Mesendoderm (in vitro differentiated cells): ENCODE measurements at regions not wholly inside any gene's neighbourhood (a gene's known extent, or its start where the extent isn't known, plus 50 kb on each side); places are given as distances from the start of the nearest gene placed in this dataset.
A peak's percentile ranks its signal among the peaks of the same experiment; 100 is the strongest.

ENCODE experiments used
- DNase-seq: peaks from one replicate; pipeline ENCODE4 v3.0.0; 2013
- H2AK5ac ChIP-seq: 2 replicates; pipeline ENCODE4 v1.6.1; 2013; ENCODE audit warnings: low read length, inconsistent platforms
- H2BK120ac ChIP-seq: 2 replicates; pipeline ENCODE4 v1.6.1; 2013; ENCODE audit warnings: low read depth, mild to moderate bottlenecking, low read length, moderate library complexity, mixed read lengths
- H2BK15ac ChIP-seq: replicated peaks from 2 replicates; pipeline ENCODE4 v1.6.1; 2013; ENCODE audit warnings: low read depth, mild to moderate bottlenecking, moderate library complexity
- H2BK5ac ChIP-seq: 2 replicates; pipeline ENCODE4 v1.6.1; 2013; ENCODE audit warnings: low read length, inconsistent platforms
- H3K18ac ChIP-seq: 2 replicates; pipeline ENCODE4 v1.6.1; 2013; ENCODE audit warnings: mild to moderate bottlenecking, low read length, mixed read lengths
- H3K23ac ChIP-seq: one replicate; pipeline ENCODE4 v1.6.1; 2013; ENCODE audit warnings: low read length
- H3K27ac ChIP-seq: 2 replicates; pipeline ENCODE4 v1.5.1; 2013; ENCODE audit warnings: low read depth, mild to moderate bottlenecking, inconsistent platforms, low read length, moderate library complexity
- H3K27me3 ChIP-seq: 2 replicates; pipeline ENCODE4 v1.6.1; 2013; ENCODE audit warnings: low read length, control low read depth, mild to moderate bottlenecking, inconsistent platforms; ENCODE audit not compliant: insufficient read depth, poor library complexity
- H3K36me3 ChIP-seq: 2 replicates; pipeline ENCODE4 v1.6.1; 2013; ENCODE audit warnings: low read length, inconsistent platforms; ENCODE audit not compliant: control insufficient read depth, insufficient read depth
- H3K4ac ChIP-seq: one replicate; pipeline ENCODE4 v1.6.1; 2013; ENCODE audit warnings: low read depth, mild to moderate bottlenecking, low read length, moderate library complexity
- H3K4me1 ChIP-seq: 2 replicates; pipeline ENCODE4 v1.6.1; 2013; ENCODE audit warnings: low read depth, low read length, inconsistent platforms; ENCODE audit not compliant: control insufficient read depth
- H3K4me2 ChIP-seq: 2 replicates; pipeline ENCODE4 v1.6.1; 2013; ENCODE audit warnings: low read length
- H3K4me3 ChIP-seq: 2 replicates; pipeline ENCODE4 v1.5.1; 2013; ENCODE audit warnings: mild to moderate bottlenecking, low read length
- H3K56ac ChIP-seq: one replicate; pipeline ENCODE4 v1.6.1; 2013; ENCODE audit warnings: low read length
- H3K79me1 ChIP-seq: 2 replicates; pipeline ENCODE4 v1.6.1; 2013; ENCODE audit warnings: low read length, inconsistent platforms
- H3K79me2 ChIP-seq: 2 replicates; pipeline ENCODE4 v1.6.1; 2013; ENCODE audit warnings: mild to moderate bottlenecking, low read length; ENCODE audit not compliant: control insufficient read depth, insufficient read depth
- H3K9ac ChIP-seq: 2 replicates; pipeline ENCODE4 v1.6.1; 2013; ENCODE audit warnings: low read length, inconsistent platforms
- H4K5ac ChIP-seq: one replicate; pipeline ENCODE4 v1.6.1; 2013; ENCODE audit warnings: low read length
- H4K8ac ChIP-seq: one replicate; pipeline ENCODE4 v1.6.1; 2013; ENCODE audit warnings: low read depth, mild to moderate bottlenecking, control low read depth, low read length, moderate library complexity
- WGBS: extraction: QIAGEN DNeasy Blood & Tissue Kit; methylation state at CpG from one replicate; pipeline ENCODE4 v1.1.7; 2013; ENCODE audit warnings: low lambda C conversion rate, missing lambda C conversion rate; ENCODE audit not compliant: insufficient coverage; ENCODE audit errors: extremely low coverage; 5-methylcytosine and 5-hydroxymethylcytosine counted together

DNA sequence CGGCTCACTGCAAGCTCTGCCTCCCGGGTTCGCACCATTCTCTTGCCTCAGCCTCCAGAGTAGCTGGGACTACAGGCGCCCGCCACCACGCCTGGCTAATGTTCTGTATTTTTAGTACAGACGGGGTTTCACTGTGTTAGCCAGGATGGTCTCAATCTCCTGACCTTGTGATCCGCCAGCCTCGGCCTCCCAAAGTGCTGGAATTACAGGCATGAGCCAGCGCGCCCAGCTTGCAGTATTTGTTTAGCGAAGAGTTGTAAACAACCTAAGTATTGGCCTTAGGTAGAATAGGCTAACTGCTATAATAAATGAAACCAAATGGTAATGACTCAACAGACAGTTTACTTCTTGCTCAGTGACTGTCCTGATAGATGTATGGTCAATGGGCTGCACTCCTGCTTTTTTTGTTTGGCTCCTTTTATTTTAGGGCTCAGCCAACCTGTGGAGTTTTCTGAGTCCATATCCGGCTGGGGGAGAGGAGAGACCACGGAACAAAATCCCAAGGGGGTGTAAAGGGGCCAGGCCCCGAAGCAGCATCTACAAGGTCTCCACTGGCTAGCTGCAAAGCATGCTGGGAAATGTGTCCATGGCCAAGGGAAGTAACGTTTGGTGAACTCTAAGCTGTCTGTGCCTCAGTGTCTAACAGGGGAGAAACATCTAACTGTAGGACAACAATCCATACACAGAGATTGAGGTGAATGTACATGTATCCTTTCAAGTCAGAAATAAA lies 841.0 kb upstream of the ID2 start:
- Histone ChIP-seq H3K9ac (no peak overlapping the region), H4K8ac (no peak overlapping the region), H3K27me3 (no peaks in the 10 kb centered on the region), H3K23ac (no peak overlapping the region), H3K79me1 (no peaks in the 10 kb centered on the region), H2BK5ac (no peak overlapping the region), H4K5ac (no peak overlapping the region), H3K36me3 (no peaks in the 10 kb centered on the region), H3K4ac (no peak overlapping the region), H3K79me2 (no peaks in the 10 kb centered on the region), H3K4me2 (no peak overlapping the region), H2BK120ac (no peak overlapping the region), H3K4me3 (no peak overlapping the region), H3K27ac (no peak overlapping the region), H2BK15ac (no peak overlapping the region), H3K18ac (no peak overlapping the region), H2AK5ac (no peak overlapping the region), H3K4me1 (no peaks in the 10 kb centered on the region), H3K56ac (no peak overlapping the region)
- no peak for DNase-seq
- WGBS: no CpG with 5 or more reads among the region's 16 CpGs

DNA sequence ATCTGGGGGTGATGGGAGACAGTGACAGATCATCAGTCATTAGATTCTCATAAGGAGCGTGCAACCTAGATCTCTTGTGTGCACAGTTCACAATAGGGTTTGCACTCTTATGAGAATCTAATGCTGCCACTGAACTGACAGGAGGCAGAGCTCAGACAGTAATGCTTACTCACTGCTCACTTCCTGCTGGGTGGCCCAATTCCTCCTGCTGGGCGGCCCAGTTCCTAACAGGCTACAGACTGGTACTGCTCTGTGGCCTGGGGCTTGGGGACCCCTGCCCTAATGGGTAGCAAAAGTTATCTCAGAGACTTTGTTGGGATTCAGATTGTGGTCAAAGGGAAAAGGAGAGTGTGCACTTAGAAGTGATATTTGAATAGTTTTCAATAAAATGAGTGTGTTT lies 840.1 kb upstream of the ID2 start:
- Histone ChIP-seq H3K27ac (no peak overlapping the region), H3K27me3 (no peaks in the 10 kb centered on the region), H3K4me2 (no peak overlapping the region), H3K9ac (no peak overlapping the region), H4K8ac (no peak overlapping the region), H3K18ac (no peak overlapping the region), H3K4me1 (no peaks in the 10 kb centered on the region), H2BK15ac (no peak overlapping the region), H3K36me3 (no peaks in the 10 kb centered on the region), H3K23ac (no peak overlapping the region), H2BK5ac (no peak overlapping the region), H3K4me3 (no peak overlapping the region), H3K79me2 (no peaks in the 10 kb centered on the region), H2AK5ac (no peak overlapping the region), H2BK120ac (no peak overlapping the region), H3K56ac (no peak overlapping the region), H3K4ac (no peak overlapping the region), H3K79me1 (no peaks in the 10 kb centered on the region), H4K5ac (no peak overlapping the region)
- no peak for DNase-seq
- no CpG with 5 or more reads among the region's 2 CpGs for WGBS

DNA sequence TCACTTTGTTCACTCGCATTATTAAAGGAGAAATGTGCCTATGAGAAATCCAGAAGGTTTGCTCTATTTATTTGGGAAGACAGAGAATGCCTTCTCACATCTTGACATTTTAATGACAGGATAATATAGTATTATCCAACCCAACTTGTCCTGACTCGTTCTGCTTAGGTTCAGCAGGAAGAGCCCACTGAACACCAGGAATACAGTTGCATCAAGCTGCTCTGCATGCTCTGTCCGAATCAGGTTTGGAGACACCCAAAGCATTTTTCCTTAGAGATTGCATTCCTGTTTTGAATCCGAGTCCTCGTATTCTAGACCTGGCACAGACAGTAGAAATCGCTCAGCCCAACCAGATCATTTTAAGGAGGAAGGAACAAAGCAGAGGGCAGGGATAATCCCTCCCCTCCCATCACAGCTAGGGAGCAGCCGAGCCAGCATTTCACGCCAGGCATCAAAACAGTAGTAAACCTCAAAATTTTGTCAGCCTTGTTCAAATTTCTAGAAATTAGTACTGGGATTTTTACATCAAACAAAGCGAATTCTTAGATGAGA lies 837.4 kb upstream of the ID2 start:
- Histone ChIP-seq H3K56ac (no peak overlapping the region), H4K5ac (no peak overlapping the region), H2AK5ac (no peak overlapping the region), H2BK5ac (no peak overlapping the region), H3K36me3 (no peaks in the 10 kb centered on the region), H2BK15ac (no peak overlapping the region), H2BK120ac (no peak overlapping the region), H3K79me2 (no peaks in the 10 kb centered on the region), H3K27me3 (no peaks in the 10 kb centered on the region), H3K4me3 (no peak overlapping the region), H3K27ac (no peak overlapping the region), H3K79me1 (no peaks in the 10 kb centered on the region), H3K4ac (no peak overlapping the region), H3K23ac (no peak overlapping the region), H3K4me2 (no peak overlapping the region), H3K9ac (no peak overlapping the region), H3K18ac (no peak overlapping the region), H3K4me1 (no peaks in the 10 kb centered on the region), H4K8ac (no peak overlapping the region)
- no peak for DNase-seq
- WGBS: no CpG with 5 or more reads among the region's 9 CpGs

DNA sequence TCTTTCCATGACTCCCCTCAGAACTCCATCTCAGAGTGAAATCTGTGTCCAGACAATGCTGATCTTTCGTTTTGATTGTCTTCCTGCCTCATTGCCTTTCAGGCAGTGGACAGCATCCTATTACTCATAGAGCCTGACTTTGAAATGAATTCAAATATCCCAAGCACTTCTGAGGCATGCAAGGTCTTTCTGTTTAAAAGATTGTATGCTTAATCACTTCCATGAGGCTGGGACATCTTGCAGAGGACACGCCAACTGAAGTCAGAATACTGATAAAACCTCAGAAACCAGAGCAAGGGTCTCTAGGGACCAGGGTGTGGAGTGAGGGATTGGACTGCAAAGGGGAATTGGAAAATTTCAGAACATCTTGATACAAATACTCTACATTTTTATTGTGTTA lies 836.5 kb upstream of the ID2 start:
- no peaks in the 10 kb centered on the region for H3K4me1 ChIP-seq
- no peak overlapping the region for H2BK5ac ChIP-seq
- H3K18ac ChIP-seq: no peak overlapping the region
- DNase-seq: no peak
- no peak overlapping the region for H3K4me3 ChIP-seq
- H3K79me1 ChIP-seq: no peaks in the 10 kb centered on the region
- no peaks in the 10 kb centered on the region for H3K36me3 ChIP-seq
- H2AK5ac ChIP-seq: no peak overlapping the region
- no peaks in the 10 kb centered on the region for H3K27me3 ChIP-seq
- no peak overlapping the region for H4K5ac ChIP-seq
- no peak overlapping the region for H3K9ac ChIP-seq
- no peak overlapping the region for H3K4ac ChIP-seq
- H3K4me2 ChIP-seq: no peak overlapping the region
- H3K23ac ChIP-seq: no peak overlapping the region
- H3K79me2 ChIP-seq: no peaks in the 10 kb centered on the region
- H3K27ac ChIP-seq: no peak overlapping the region
- no peak overlapping the region for H4K8ac ChIP-seq
- H2BK15ac ChIP-seq: no peak overlapping the region
- WGBS: no CpG with 5 or more reads among the region's 2 CpGs
- H3K56ac ChIP-seq: no peak overlapping the region
- H2BK120ac ChIP-seq: no peak overlapping the region

DNA sequence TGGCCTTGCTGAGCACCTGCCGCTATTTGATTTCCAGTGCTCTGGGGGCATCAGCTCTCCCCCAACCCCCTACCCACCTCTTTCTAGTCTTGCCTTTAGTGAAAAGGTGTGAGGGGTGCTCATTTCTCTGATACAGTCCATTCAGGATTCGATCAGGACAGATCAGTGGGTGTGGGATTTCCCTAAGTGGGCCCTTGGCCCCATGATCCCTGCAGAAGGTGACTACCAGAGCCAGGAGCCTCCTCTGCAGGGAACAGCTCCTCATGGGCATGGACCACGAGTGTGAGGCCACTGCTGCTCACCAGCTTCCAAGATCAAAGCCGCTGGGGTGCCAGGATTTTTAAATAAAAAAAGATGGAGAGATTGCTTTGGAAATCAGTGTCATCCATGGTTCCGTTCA lies 835.2 kb upstream of the ID2 start:
- no CpG with 5 or more reads among the region's 5 CpGs for WGBS
- Histone ChIP-seq H3K79me2 (no peaks in the 10 kb centered on the region), H4K5ac (no peak overlapping the region), H3K4me1 (no peaks in the 10 kb centered on the region), H3K18ac (peak overlapping the region; percentile 6), H3K27me3 (no peaks in the 10 kb centered on the region), H3K79me1 (no peaks in the 10 kb centered on the region), H2BK15ac (no peak overlapping the region), H3K23ac (no peak overlapping the region), H3K27ac (no peak overlapping the region), H2BK120ac (no peak overlapping the region), H3K9ac (no peak overlapping the region), H2BK5ac (no peak overlapping the region), H3K4me3 (no peak overlapping the region), H4K8ac (no peak overlapping the region), H3K36me3 (no peaks in the 10 kb centered on the region), H2AK5ac (no peak overlapping the region), H3K4me2 (no peak overlapping the region), H3K4ac (no peak overlapping the region), H3K56ac (no peak overlapping the region)
- DNase-seq: no peak

DNA sequence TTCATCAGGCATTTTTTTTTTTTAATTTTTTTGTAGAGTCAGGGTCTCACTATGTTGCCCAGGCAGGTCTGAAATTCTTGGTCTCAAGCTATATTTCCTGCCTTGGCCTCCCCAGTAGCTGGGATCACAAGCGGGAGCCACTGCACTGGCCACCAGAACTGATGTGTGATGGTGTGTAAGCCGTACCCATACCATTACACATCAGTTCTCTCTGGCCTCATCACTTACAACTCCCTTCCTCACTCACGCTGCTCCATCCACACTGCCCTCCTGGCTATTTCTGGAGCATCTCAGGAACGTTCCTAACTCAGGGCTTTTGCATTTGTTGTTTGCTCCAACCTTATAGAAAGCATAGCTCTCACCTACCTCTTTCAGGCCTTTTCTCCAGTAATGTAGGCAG lies 834.5 kb upstream of the ID2 start:
- Histone ChIP-seq H3K9ac (no peak overlapping the region), H4K8ac (no peak overlapping the region), H2BK15ac (peak overlapping the region; percentile 45), H2BK5ac (no peak overlapping the region), H3K27me3 (no peaks in the 10 kb centered on the region), H4K5ac (no peak overlapping the region), H3K4ac (no peak overlapping the region), H3K79me2 (no peaks in the 10 kb centered on the region), H2AK5ac (peak overlapping the region; percentile 43), H3K27ac (no peak overlapping the region), H3K56ac (no peak overlapping the region), H3K4me3 (no peak overlapping the region), H2BK120ac (peak overlapping the region; percentile 88), H3K18ac (peak overlapping the region; percentile 44), H3K79me1 (no peaks in the 10 kb centered on the region), H3K4me1 (no peaks in the 10 kb centered on the region), H3K4me2 (no peak overlapping the region), H3K36me3 (no peaks in the 10 kb centered on the region), H3K23ac (no peak overlapping the region)
- DNase-seq: no peak
- no CpG with 5 or more reads among the region's 4 CpGs for WGBS
